Left ventricle myocardium superior (tissue), 1 donor: ENCODE measurements at regions not wholly inside any gene's neighbourhood (a gene's known extent, or its start where the extent isn't known, plus 50 kb on each side); places are given as distances from the start of the nearest gene placed in this dataset.
"Not testable (repeated sequence)": the region's sequence is repeated elsewhere in the genome, so short reads cannot be mapped to it uniquely, and the experiment has no call there.

Source experiments
- ATAC-seq: fragments of 200-7000 bp; cut with Tn5 transposase; one replicate; pipeline ENCODE4 v1.9.1; 2020; ENCODE audit warnings: mild to moderate bottlenecking, moderate library complexity
- DNase-seq: peaks from one replicate; pipeline ENCODE4 v3.0.0-alpha.2; 2020
- intact Hi-C: fragments of 100-400 bp; cut with micrococcal nuclease; formaldehyde crosslinking; loops from one replicate; pipeline ENCODE4 v1.11.0; 2022
- donor health status: DM: no; HTN: yes; CAD: no; lungs with severe emphysema.

DNA sequence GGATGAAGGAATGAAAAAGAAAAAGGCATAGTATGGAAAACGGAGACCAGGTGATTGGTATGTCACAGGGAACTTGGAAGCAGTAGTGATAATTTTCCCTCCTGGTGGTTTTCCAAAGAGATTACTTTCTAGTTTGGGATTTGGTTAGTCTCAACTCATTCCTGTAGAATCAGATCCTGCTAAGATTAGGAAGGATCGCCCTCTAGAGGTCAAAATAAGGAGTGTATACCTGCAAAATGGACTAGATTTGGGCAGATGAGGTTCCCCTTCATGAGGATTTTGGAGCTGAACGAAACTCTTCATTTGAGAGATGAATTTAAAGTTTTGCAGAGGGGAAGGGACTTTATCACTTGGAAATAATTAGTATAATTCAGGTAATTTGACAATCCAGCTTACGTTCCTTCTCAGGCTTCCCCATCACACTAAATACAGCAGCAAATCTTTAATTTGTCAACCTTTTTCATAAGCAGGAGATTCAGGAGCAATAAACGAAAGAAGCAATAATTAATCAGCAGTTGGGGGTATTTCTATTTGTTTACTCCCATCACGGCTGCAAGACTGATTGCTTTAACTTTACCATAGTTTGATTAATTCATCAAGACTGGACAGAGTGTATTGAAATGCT lies 65.2 kb downstream of the CCDC195 start:
- intact Hi-C loops: loop anchor here (2.0 kb wide), 1 partner anchor 294 kb away; no protein-coding TSS in a partner anchor
- DNase-seq (no peak), ATAC-seq (peak; percentile 57)

DNA sequence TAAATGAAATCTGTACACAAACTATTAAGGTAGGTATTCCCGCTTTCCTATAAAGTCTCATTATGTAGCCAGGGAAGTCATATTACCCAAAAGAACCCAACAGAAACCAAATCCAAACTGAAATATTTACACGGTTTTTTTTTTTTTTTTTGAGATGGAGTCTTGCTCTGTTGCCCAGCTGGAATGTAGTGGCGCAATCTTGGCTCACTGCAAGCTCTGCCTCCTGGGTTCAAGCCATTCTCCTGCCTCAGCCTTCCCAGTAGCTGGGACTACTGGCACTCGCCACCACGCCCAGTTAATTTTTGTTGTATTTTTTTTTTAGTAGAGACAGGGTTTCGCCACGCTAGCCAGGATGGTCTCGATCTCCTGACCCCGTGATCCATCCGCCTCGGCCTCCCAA lies 62.5 kb upstream of the CUL3 start:
- intact Hi-C loops, ATAC-seq, DNase-seq: not testable (repeated sequence)

DNA sequence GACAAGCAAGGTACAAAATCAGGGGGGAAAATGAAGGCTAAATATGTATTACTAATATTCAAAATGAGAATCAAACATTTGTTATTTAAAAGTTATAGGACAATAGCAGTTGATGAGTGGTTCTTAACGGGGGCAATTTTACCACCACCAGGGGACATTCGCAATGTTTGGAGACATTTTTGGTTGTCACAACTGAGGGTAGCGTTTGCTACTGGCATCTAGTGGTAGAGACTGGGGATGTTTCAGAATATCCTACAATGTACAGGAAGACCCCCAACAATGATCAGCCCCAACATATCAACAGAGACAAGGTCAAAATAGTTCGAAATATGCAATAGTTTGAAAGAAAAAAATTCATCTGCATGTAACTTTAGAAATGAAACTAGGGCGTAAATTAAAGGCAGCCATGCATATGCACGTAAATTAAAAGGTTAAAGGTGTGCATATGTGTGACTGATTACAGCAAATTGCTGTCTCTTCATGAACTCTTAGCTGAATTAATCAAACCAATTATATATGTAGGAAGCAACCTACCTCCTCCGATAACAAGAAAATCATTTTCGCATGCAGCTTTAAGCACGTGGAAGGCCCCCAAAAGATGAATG lies 61.2 kb upstream of the CUL3 start:
- DNase-seq (no peak), ATAC-seq (no peak)
- intact Hi-C loops: no loop called here

DNA sequence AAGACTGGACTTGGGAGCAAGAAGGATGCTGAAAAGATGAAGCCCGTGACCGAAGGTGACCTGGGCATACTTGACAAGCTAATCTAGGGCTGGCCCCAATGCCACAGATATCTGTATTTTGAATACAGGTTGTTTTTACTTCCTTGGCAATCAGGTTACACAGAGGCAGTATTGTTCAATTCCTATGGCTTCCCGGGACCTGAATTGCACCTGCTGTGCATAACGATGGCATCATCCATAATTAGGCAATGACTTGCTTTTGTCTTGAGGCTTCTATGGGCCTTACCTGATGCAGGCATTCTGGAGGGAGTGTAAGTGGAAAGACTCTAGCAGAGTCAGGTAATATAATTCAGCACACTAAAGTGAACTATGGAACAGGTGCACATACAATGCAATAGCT lies 60.6 kb upstream of the CUL3 start:
- ATAC-seq: no peak
- no peak for DNase-seq
- intact Hi-C loops: no loop called here

DNA sequence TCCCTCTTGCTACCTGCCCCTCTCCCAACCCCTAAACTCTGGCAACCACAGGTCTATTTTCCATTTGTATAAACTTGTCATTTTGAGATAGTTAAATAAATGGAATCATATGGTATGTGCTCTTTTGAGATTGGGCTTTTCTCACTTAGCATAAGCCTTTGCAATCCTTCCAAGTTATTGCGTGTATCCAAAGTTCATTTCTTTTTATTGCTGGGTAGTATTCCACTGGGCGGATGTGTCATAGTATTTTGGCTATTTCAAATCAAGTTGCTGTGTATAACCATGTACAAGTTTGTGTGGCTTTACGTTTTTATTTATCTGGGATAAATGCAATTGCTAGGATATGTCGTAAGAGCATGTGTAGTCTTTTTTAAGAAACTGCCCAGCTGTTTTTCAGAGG lies 55.5 kb upstream of the CUL3 start:
- intact Hi-C loops: no loop called here
- DNase-seq (no peak), ATAC-seq (no peak)

DNA sequence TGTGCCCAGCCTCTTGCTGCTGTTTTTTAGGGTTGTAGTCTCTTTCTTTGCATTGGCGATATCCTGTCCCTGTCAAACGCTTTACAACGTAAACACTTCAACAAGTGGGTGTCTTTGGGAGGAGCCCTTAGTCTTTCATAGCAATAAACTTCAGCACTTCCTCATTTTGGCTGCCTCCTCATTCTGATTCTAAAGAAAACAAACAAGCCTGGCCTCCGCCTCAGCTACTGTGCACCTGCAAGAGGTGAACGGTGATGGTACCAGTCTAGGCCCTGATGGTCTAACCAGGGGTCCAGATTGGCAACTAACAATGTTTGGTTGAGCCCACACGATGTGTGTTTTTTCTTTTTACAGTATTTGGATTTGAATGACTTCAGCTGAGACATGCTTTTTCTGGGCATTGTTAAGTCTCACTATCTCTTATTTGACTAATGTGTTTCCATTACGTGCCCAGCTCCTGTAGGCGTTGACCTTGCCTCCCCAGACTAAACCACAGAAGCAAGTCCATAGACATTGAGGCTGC lies 53.2 kb upstream of the CUL3 start:
- ATAC-seq: no peak
- DNase-seq: no peak
- intact Hi-C loops: no loop called here
